H1 (cell line): ENCODE measurements at regions not wholly inside any gene's neighbourhood (a gene's known extent, or its start where the extent isn't known, plus 50 kb on each side); places are given as distances from the start of the nearest gene placed in this dataset.

ENCODE experiments used
- CTCF ChIA-PET: fragments of 300-600 bp; sonication (Branson Sonifier 250); formaldehyde crosslinking; loops from one replicate; lab custom pipeline; 2021; ENCODE audit not compliant: partially characterized antibody; lab: Charles Lee
- POLR2A ChIA-PET: fragments of 300-600 bp; sonication (Branson Sonifier 250); formaldehyde crosslinking; loops from one replicate; lab custom pipeline; 2021; ENCODE audit warnings: inconsistent platforms; ENCODE audit not compliant: partially characterized antibody; lab: Charles Lee
- DNase-seq, 2 experiments: peaks; one replicate each; pipeline versions ENCODE4 v3.0.0 to v3.0.0-alpha.2; 2010 to 2022; ENCODE audit warnings: low spot score in 2 of 2, low read depth in 1 of 2, mixed read lengths in 1 of 2
- FAIRE-seq: peaks from 2 replicates; lab custom pipeline; 2011; peaks lifted over from hg19 to GRCh38; lab: Jason Lieb, UNC
- H2AFZ ChIP-seq: 2 replicates; pipeline ENCODE4 v1.8.1; 2012; ENCODE audit warnings: low read length, inconsistent platforms
- H2AK5ac ChIP-seq: 2 replicates; pipeline ENCODE4 v1.6.1; 2013; ENCODE audit warnings: low read depth, low read length
- H2BK120ac ChIP-seq: replicated peaks from 2 replicates; pipeline ENCODE3; 2013; ENCODE audit warnings: low read depth, low read length, inconsistent platforms
- H2BK12ac ChIP-seq: 2 replicates; pipeline ENCODE4 v1.6.1; 2013; ENCODE audit warnings: low read depth, low read length
- H2BK15ac ChIP-seq: 2 replicates; pipeline ENCODE4 v1.6.1; 2013; ENCODE audit warnings: low read length
- H2BK20ac ChIP-seq: 2 replicates; pipeline ENCODE4 v1.6.1; 2013; ENCODE audit warnings: low read length
- H2BK5ac ChIP-seq: 2 replicates; pipeline ENCODE4 v1.6.1; 2013; ENCODE audit warnings: low read depth, low read length
- H3K14ac ChIP-seq: 2 replicates; pipeline ENCODE4 v1.6.1; 2013; ENCODE audit warnings: inconsistent platforms; ENCODE audit not compliant: insufficient read length
- H3K18ac ChIP-seq: 2 replicates; pipeline ENCODE4 v1.6.1; 2013; ENCODE audit warnings: low read length; ENCODE audit errors: extremely low read depth
- H3K23ac ChIP-seq: 2 replicates; pipeline ENCODE4 v1.6.1; 2013; ENCODE audit warnings: inconsistent platforms; ENCODE audit not compliant: insufficient read length
- H3K23me2 ChIP-seq: 2 replicates; pipeline ENCODE4 v1.6.1; 2013; ENCODE audit warnings: low read depth, low read length
- H3K27ac ChIP-seq: 2 replicates; pipeline ENCODE4 v1.6.1; 2011; ENCODE audit warnings: low read depth, low read length, inconsistent platforms
- H3K27me3 ChIP-seq, 4 experiments: replicated peaks in 1 of 4; 1 replicate in 1 of 4; 2 replicates in 3 of 4; pipeline versions ENCODE4 v1.6.1 to v1.8.1; 2011 to 2013; ENCODE audit warnings: low read length in 3 of 4, mild to moderate bottlenecking in 3 of 4, inconsistent platforms in 2 of 4, mixed read lengths in 2 of 4, moderate library complexity in 1 of 4; ENCODE audit not compliant: control insufficient read depth in 3 of 4, insufficient read depth in 3 of 4; ENCODE audit errors: extremely low read depth in 1 of 4
- H3K36me3 ChIP-seq, 4 experiments: 2 replicates each; pipeline versions ENCODE4 v1.6.1 to v1.8.1; 2011 to 2013; ENCODE audit warnings: mild to moderate bottlenecking in 4 of 4, low read length in 3 of 4, moderate library complexity in 2 of 4, control low read depth in 1 of 4, inconsistent platforms in 1 of 4; ENCODE audit not compliant: insufficient read depth in 4 of 4, control insufficient read depth in 2 of 4
- H3K4ac ChIP-seq: replicated peaks from 2 replicates; pipeline ENCODE3; 2013; ENCODE audit warnings: low read length, low read depth, mixed read lengths, inconsistent platforms; ENCODE audit not compliant: insufficient read length
- H3K4me1 ChIP-seq, 4 experiments: replicated peaks in 1 of 4; 1 replicate in 1 of 4; 2 replicates in 3 of 4; pipeline versions ENCODE4 v1.6.1 to v1.8.1; 2011 to 2013; ENCODE audit warnings: low read length in 3 of 4, inconsistent platforms in 2 of 4, mixed read lengths in 1 of 4; ENCODE audit not compliant: insufficient read depth in 4 of 4, control insufficient read depth in 3 of 4
- H3K4me2 ChIP-seq, 2 experiments: 2 replicates each; pipeline versions ENCODE4 v1.6.1 to v1.8.1; 2011 to 2013; ENCODE audit warnings: low read depth in 2 of 2, low read length in 2 of 2, control low read depth in 1 of 2, inconsistent platforms in 1 of 2, mild to moderate bottlenecking in 1 of 2; ENCODE audit not compliant: insufficient read depth in 1 of 2
- H3K4me3 ChIP-seq, 4 experiments: fragments of 200-600, 300-600 bp in 1 of 4; sonication (generic), shearing (Covaris generic), sonication (Bioruptor Twin) in 1 of 4; 2 replicates each; pipeline versions ENCODE4 v1.5.1 to v1.8.1; 2011 to 2016; ENCODE audit warnings: low read length in 4 of 4, low read depth in 3 of 4, control low read depth in 2 of 4, inconsistent platforms in 2 of 4, mild to moderate bottlenecking in 2 of 4, mixed read lengths in 1 of 4, moderate library complexity in 1 of 4; ENCODE audit not compliant: insufficient read depth in 2 of 4; ENCODE audit errors: extremely low read depth in 1 of 4
- H3K56ac ChIP-seq: replicated peaks from 2 replicates; pipeline ENCODE3; 2013; ENCODE audit warnings: low read depth, mild to moderate bottlenecking, mixed read lengths, low read length, inconsistent platforms; ENCODE audit not compliant: insufficient read length
- H3K79me1 ChIP-seq: 2 replicates; pipeline ENCODE4 v1.6.1; 2013; ENCODE audit warnings: low read depth, low read length, control low read depth
- H3K79me2 ChIP-seq, 2 experiments: 2 replicates each; pipeline versions ENCODE4 v1.6.1 to v1.8.1; 2012 to 2013; ENCODE audit warnings: low read length in 2 of 2, mild to moderate bottlenecking in 2 of 2, inconsistent platforms in 1 of 2; ENCODE audit not compliant: insufficient read depth in 2 of 2, control insufficient read depth in 1 of 2
- H3K9ac ChIP-seq, 4 experiments: replicated peaks in 1 of 4; 1 replicate in 1 of 4; 2 replicates in 3 of 4; pipeline versions ENCODE4 v1.6.1 to v1.8.1; 2011 to 2013; ENCODE audit warnings: low read depth in 3 of 4, low read length in 3 of 4, control low read depth in 2 of 4, mild to moderate bottlenecking in 2 of 4, moderate library complexity in 2 of 4, inconsistent platforms in 1 of 4; ENCODE audit errors: extremely low read depth in 1 of 4
- H3K9me3 ChIP-seq, 2 experiments: 2 replicates each; pipeline versions ENCODE4 v1.6.1 to v1.8.1; 2012 to 2013; ENCODE audit warnings: mild to moderate bottlenecking in 2 of 2, moderate library complexity in 2 of 2, control low read depth in 1 of 2, inconsistent platforms in 1 of 2, low read depth in 1 of 2, low read length in 1 of 2, mixed read lengths in 1 of 2; ENCODE audit not compliant: insufficient read depth in 2 of 2
- H4K20me1 ChIP-seq, 2 experiments: replicated peaks in 1 of 2; 2 replicates each; pipeline versions ENCODE3 to v1.8.1; 2011 to 2013; ENCODE audit warnings: inconsistent platforms in 2 of 2, low read length in 2 of 2, mild to moderate bottlenecking in 1 of 2; ENCODE audit not compliant: insufficient read depth in 2 of 2, control insufficient read depth in 1 of 2
- H4K5ac ChIP-seq: 2 replicates; pipeline ENCODE4 v1.6.1; 2013; ENCODE audit warnings: low read length, low read depth, mixed read lengths, inconsistent platforms; ENCODE audit not compliant: insufficient read length
- H4K8ac ChIP-seq: 2 replicates; pipeline ENCODE4 v1.8.0; 2013; ENCODE audit warnings: mild to moderate bottlenecking, moderate library complexity, low read length, inconsistent platforms; ENCODE audit not compliant: insufficient read depth; ENCODE audit errors: extremely low read depth
- H4K91ac ChIP-seq: replicated peaks from 2 replicates; pipeline ENCODE3; 2013; ENCODE audit warnings: low read length, mixed read lengths, inconsistent platforms; ENCODE audit not compliant: insufficient read length
- TAF1 ChIP-seq: IDR thresholded peaks from 2 replicates; pipeline ENCODE4 v1.6.1; 2011; ENCODE audit warnings: mild to moderate bottlenecking, low read depth, low read length
- WGBS, 2 experiments: shearing (Covaris generic) in 1 of 2; methylation state at CpG; one replicate each; pipeline versions ENCODE4 v1.1.6 to v1.1.7; 2013 to 2015; ENCODE audit warnings: low lambda C conversion rate in 2 of 2, mixed read lengths in 2 of 2, inconsistent platforms in 1 of 2, low coverage in 1 of 2, missing lambda C conversion rate in 1 of 2; ENCODE audit not compliant: insufficient replicate concordance in 2 of 2, insufficient coverage in 1 of 2, insufficient read length in 1 of 2; ENCODE audit errors: extremely low coverage in 1 of 2, missing lambda C conversion rate in 1 of 2; 5-methylcytosine and 5-hydroxymethylcytosine counted together

- Histone ChIP-seq H3K79me2 (no peaks in the 10 kb centered on the region), H3K23ac (no peak overlapping the region), H3K9me3 (no peaks in the 10 kb centered on the region), H3K18ac (no peak overlapping the region), H2BK120ac (no peak overlapping the region), H4K5ac (no peak overlapping the region), H2AK5ac (no peak overlapping the region), H2BK15ac (no peak overlapping the region), H3K36me3 (no peaks in the 10 kb centered on the region), H3K9ac (no peak overlapping the region), H4K20me1 (no peaks in the 10 kb centered on the region), H3K79me1 (no peaks in the 10 kb centered on the region), H3K14ac (no peak overlapping the region), H2AFZ (no peak overlapping the region), H4K8ac (no peak overlapping the region), H3K27me3 (no peaks in the 10 kb centered on the region), H2BK5ac (no peak overlapping the region), H3K27ac (no peak overlapping the region), H4K91ac (no peak overlapping the region), H3K4me2 (no peak overlapping the region), H2BK12ac (no peak overlapping the region), H3K4ac (no peak overlapping the region), H3K4me3 (no peak overlapping the region), H2BK20ac (no peak overlapping the region), H3K23me2 (no peaks in the 10 kb centered on the region), H3K56ac (no peak overlapping the region), H3K4me1 (no peaks in the 10 kb centered on the region)
- 98% methylated on average over 3 of the region's 3 CpGs; no CpG with 5 or more reads in 1 of the 2 experiments for WGBS, 2 experiments
- DNase-seq (no peak), FAIRE-seq (no peak)
- TF ChIP-seq TAF1, result no peak
- CTCF ChIA-PET, result no interaction called here
- POLR2A ChIA-PET, result no interaction called here
These were observed 1537.1 kb upstream of the FLRT2 start for GRCh38 chr14:83992857-83993256.
